Epithelial cell of proximal tubule (primary cell): ENCODE measurements at regions not wholly inside any gene's neighbourhood (a gene's known extent, or its start where the extent isn't known, plus 50 kb on each side); places are given as distances from the start of the nearest gene placed in this dataset.

Experiments
- DNase-seq: peaks from one replicate; pipeline ENCODE4 v3.0.0-alpha.2; 2011; ENCODE audit warnings: low read depth
- H3K4me3 ChIP-seq: 2 replicates; pipeline ENCODE4 v1.5.1; 2011; ENCODE audit warnings: low read depth, mild to moderate bottlenecking, low read length
- TF ChIP-seq, protein P1 (sequence below): conservative IDR thresholded peaks from 2 replicates; pipeline ENCODE4 v1.5.1; 2012; ENCODE audit warnings: low read depth, mild to moderate bottlenecking, low read length

DNA sequence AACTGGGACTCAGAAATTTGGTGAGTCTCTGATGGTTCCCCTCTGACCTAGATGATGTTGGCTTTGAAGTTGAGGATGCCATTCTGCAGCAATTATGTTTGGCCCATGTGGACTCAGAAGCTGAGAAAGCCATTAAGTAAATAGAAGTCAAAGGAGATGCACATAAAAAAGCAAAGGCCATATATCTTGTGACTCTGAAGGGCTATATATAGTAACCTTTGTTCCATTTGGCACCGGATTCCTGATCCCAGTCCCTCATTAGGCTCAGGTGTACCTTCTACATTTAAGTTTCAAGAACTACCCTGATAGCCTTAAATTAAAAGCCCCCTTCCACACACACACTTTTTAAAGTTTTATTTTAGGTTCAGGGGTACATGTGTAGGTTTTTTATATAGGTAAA is 50.0 kb upstream of the PDK4 start:
- no peak for DNase-seq
- TF ChIP-seq, protein P1, sequence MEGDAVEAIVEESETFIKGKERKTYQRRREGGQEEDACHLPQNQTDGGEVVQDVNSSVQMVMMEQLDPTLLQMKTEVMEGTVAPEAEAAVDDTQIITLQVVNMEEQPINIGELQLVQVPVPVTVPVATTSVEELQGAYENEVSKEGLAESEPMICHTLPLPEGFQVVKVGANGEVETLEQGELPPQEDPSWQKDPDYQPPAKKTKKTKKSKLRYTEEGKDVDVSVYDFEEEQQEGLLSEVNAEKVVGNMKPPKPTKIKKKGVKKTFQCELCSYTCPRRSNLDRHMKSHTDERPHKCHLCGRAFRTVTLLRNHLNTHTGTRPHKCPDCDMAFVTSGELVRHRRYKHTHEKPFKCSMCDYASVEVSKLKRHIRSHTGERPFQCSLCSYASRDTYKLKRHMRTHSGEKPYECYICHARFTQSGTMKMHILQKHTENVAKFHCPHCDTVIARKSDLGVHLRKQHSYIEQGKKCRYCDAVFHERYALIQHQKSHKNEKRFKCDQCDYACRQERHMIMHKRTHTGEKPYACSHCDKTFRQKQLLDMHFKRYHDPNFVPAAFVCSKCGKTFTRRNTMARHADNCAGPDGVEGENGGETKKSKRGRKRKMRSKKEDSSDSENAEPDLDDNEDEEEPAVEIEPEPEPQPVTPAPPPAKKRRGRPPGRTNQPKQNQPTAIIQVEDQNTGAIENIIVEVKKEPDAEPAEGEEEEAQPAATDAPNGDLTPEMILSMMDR = no peak
- no peak overlapping the region for H3K4me3 ChIP-seq
